HG03196 (cell line): ENCODE measurements at regions not wholly inside any gene's neighbourhood (a gene's known extent, or its start where the extent isn't known, plus 50 kb on each side); places are given as distances from the start of the nearest gene placed in this dataset.

ENCODE experiments used
- ATAC-seq: cut with Tn5 transposase; IDR thresholded peaks from one replicate; pipeline ENCODE4 v1.9.1; 2021; ENCODE audit not compliant: unreplicated experiment

- ATAC-seq = no peak
Observed at GRCh38 chr6:154885214-154885613, 109.9 kb upstream of the TIAM2 start.

- no peak for ATAC-seq
Observed at GRCh38 chr6:154886016-154886415, 109.1 kb upstream of the TIAM2 start.

DNA sequence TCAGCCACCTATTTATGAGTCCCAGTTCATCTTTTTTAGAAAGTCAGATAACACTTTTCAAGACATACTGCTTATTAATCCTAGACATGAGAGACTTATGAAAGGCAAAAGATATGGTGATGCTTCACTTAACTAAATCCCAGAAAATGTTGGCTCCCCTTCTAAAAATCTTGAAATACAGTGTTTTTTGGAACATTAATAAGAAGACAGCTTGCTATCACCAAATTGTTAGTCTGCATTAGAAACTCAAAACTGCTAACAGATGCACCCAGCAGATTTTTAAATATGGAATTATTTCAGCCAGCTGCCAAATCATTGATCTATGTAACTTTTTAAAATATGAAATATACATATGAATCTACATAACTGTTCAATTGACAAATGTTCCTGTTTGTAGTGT lies 108.6 kb upstream of the TIAM2 start:
- no peak for ATAC-seq

GRCh38 chr6:154887051-154887450 lies 108.1 kb upstream of the TIAM2 start:
- no peak for ATAC-seq

DNA sequence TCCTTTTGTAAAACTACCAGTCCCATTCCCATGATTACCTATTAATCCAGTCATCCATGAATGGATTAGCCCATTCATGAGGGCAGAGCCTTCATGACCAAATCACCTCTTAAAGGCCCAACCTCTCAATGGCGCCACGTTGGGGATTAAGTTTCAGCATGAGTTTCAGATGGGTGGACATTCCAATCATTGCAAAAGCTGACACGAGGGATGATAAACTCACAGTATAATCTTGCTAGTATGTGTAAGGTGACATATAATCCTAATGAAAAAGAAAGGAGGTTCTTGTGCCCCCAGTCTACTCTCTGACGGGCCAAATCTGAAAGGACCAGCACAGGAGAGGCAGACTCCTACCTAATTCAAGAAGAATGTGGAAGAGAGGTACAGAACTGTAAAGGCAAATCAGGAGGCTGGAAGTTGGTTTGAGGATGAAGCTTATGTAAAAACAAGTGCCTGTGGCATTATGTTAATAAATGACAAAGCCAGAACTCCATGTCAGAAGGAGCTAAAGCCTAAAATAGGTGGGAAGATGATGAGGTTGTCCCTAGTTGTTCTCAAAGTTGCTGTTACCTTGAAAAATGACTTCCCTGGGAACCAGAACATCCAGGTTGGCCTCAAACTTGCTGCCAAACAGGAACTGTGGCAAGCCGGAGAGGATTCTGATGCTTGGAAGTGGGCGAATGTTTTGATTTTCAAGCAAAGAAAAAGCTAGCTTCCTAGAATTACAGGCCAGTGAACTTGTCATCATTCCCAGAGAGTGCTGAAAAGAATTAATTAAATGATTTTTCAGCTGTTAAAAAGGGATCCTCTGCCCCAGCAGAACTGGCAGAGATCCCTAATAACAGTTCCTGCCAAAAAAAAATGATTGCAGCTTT lies 106.5 kb upstream of the TIAM2 start:
- no peak for ATAC-seq

- no peak for ATAC-seq
Observed at GRCh38 chr6:154890874-154891273, 104.2 kb upstream of the TIAM2 start.

DNA sequence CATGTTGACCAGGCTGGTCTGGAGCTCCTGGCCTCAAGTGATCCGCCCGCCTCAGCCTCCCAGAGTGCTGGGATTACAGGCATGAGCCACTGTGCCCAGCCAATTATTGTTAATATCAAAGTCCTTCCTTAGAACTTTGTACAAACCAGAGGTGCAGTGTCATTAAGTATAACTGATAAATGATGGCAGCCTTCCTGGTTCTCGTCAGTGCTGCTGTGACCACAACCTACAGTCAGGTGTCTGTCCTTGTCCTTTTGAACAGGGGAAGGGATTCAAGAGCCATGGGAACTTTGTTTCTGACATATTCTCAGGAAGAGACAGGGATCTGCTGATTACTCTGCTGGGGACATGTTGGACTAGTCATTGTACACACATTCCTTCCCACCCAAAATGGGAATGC lies 103.2 kb upstream of the TIAM2 start:
- no peak for ATAC-seq

- ATAC-seq = no peak
Observed at GRCh38 chr6:154893917-154894316, 101.2 kb upstream of the TIAM2 start.

- no peak for ATAC-seq
Observed at GRCh38 chr6:154894902-154895301, 100.2 kb upstream of the TIAM2 start.

GRCh38 chr6:154895841-154896240 lies 99.3 kb upstream of the TIAM2 start:
- ATAC-seq = no peak

- no peak for ATAC-seq
Observed at GRCh38 chr6:154898821-154899220, 96.3 kb upstream of the TIAM2 start.

DNA sequence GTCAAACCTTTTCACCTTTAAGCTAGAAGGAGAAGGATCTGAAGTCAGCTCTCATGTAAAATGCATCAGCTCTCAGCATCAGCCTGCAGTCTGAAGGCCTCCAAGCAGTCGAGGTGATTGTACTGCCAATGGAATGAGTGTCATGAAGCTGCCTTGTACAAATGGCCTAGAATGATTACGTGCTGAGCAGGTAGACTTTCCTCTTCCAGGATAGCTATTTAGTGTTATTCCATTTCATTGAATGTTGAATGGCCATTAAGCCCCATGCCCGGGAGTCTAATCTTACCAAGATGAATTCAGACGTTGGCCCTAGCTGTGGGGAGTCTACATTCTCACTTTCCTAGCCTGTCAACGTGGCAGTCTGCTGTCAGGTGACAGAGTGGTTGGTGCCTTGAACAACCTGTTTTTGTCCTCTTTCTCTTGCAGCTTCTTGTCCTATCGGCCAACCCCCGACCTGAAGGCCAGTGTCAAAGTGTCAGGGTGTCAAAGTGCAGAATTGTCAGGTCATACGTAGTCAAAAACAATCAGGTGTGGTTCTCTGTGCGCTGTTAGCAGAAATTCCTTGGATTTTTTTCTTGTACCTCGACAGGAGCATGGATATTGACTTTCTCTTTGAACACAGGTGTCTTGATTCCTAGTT lies 95.2 kb upstream of the TIAM2 start:
- no peak for ATAC-seq

GRCh38 chr6:154901876-154902552 lies 93.1 kb upstream of the TIAM2 start:
- no peak for ATAC-seq

DNA sequence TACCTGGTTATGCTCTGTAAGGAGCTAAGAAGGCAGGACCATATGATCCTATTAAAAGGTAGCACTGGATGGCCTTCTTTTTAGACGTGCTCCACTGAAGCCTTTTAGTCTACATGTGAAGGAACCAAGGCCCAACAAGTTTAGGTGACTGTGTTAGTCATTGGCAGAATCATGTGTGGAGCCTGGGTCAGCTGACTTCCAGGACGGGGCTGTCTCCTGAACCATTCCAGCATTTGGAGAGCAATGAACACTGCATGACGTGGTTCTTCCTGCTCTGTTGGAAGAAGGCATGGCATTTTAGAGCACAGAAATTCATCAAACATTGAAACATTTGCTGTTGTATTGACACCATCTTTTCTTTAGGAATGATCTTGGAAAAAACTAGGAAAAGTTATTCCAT lies 87.8 kb upstream of the TIAM2 start:
- no peak for ATAC-seq

GRCh38 chr6:154908723-154909122 lies 86.4 kb upstream of the TIAM2 start:
- no peak for ATAC-seq

GRCh38 chr6:154909311-154909710 lies 85.8 kb upstream of the TIAM2 start:
- ATAC-seq = no peak

- no peak for ATAC-seq
Observed at GRCh38 chr6:154909821-154910220, 85.3 kb upstream of the TIAM2 start.

GRCh38 chr6:154914288-154914687 lies 80.8 kb upstream of the TIAM2 start:
- ATAC-seq = no peak

GRCh38 chr6:154916857-154917256 lies 78.3 kb upstream of the TIAM2 start:
- no peak for ATAC-seq

DNA sequence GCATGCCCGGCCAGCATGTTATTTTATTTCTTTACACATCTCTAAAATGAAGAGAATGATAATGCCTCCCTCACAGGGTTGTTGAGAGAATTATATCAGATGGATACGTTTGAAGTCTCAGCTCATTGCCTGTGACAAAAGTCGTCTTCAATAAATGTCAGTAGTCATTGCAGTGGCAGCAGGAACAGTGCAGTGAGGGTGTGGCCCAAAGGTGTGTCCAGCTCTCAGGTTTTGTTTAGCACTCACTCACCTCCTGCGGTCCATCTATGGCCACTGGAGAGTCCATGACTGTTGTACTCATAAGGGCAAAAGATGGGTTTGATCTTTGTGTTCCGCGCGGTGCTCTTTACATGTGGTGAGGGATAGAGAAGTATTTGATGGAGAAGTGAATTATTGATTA lies 77.2 kb upstream of the TIAM2 start:
- ATAC-seq = no peak

DNA sequence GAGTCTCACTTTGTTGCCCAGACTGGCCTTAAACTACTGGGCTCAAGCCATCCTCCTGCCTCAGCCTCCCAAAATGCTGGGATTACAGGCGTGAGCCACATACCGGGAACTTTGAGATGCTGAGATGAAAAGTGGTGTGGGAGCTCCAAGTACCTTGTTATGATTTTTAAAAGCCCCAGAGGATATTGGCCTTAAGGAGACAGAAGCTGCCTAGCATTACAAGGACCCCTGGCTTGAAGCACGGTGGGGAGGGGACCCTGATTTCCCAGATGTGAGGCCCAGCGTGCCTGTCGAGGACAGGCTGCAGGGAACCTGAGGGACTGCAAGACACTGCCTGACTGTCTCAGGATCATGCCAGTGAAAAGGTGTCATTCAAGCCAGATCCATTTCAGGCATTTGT lies 75.3 kb upstream of the TIAM2 start:
- no peak for ATAC-seq
